Chondrocyte (in vitro differentiated cells): ENCODE measurements at regions not wholly inside any gene's neighbourhood (a gene's known extent, or its start where the extent isn't known, plus 50 kb on each side); places are given as distances from the start of the nearest gene placed in this dataset.

ENCODE experiments used
- DNase-seq: peaks from one replicate; pipeline ENCODE4 v3.0.0; 2021; ENCODE audit warnings: mixed read lengths, low spot score
- H3K27ac Mint-ChIP-seq: one replicate; pipeline ENCODE4 v1.8.0; 2021; ENCODE audit warnings: mild to moderate bottlenecking, moderate library complexity, mixed read lengths; ENCODE audit not compliant: unreplicated experiment
- H3K27me3 Mint-ChIP-seq: 2 replicates; pipeline ENCODE4 v1.8.0; 2021; ENCODE audit warnings: low read depth, mixed read lengths
- H3K36me3 Mint-ChIP-seq: 2 replicates; pipeline ENCODE4 v1.8.0; 2021; ENCODE audit warnings: low read depth, mixed read lengths
- H3K4me1 Mint-ChIP-seq: 2 replicates; pipeline ENCODE4 v1.8.0; 2021; ENCODE audit warnings: low read depth, mild to moderate bottlenecking, mixed read lengths
- H3K4me3 Mint-ChIP-seq: one replicate; pipeline ENCODE4 v1.8.0; 2021; ENCODE audit warnings: mild to moderate bottlenecking, moderate library complexity, mixed read lengths; ENCODE audit not compliant: unreplicated experiment
- H3K9me3 Mint-ChIP-seq: 2 replicates; pipeline ENCODE4 v1.8.0; 2021; ENCODE audit warnings: low read depth, mixed read lengths
- CTCF ChIP-seq: fragments of 200-600 bp; sonication (generic); IDR thresholded peaks from 2 replicates; pipeline ENCODE4 v1.5.0; 2021; ENCODE audit warnings: antibody characterized with exemption, mild to moderate bottlenecking, moderate library complexity

- Mint-ChIP-seq H3K27me3 (no peaks in the 10 kb centered on the region), H3K4me3 (no peak overlapping the region), H3K4me1 (no peaks in the 10 kb centered on the region), H3K9me3 (peaks cover 38% of the 10 kb centered on the region), H3K27ac (no peak overlapping the region), H3K36me3 (no peaks in the 10 kb centered on the region)
- peak; percentile 90 for DNase-seq
- no peak for TF ChIP-seq CTCF
Observed at GRCh38 chrX:66328950-66329596, 165.0 kb downstream of the HEPH start.

GRCh38 chrX:66360894-66361293 lies 196.8 kb downstream of the HEPH start:
- TF ChIP-seq CTCF: no peak
- DNase-seq: no peak
- Mint-ChIP-seq H3K36me3 (no peaks in the 10 kb centered on the region), H3K27me3 (no peaks in the 10 kb centered on the region), H3K9me3 (peaks cover 35% of the 10 kb centered on the region), H3K4me1 (no peaks in the 10 kb centered on the region), H3K4me3 (no peak overlapping the region), H3K27ac (no peak overlapping the region)

- H3K9me3 Mint-ChIP-seq: peaks cover 41% of the 10 kb centered on the region
- no peaks in the 10 kb centered on the region for H3K27me3 Mint-ChIP-seq
- no peaks in the 10 kb centered on the region for H3K4me1 Mint-ChIP-seq
- H3K27ac Mint-ChIP-seq: no peak overlapping the region
- no peak overlapping the region for H3K4me3 Mint-ChIP-seq
- DNase-seq: no peak
- TF ChIP-seq CTCF: no peak
- no peaks in the 10 kb centered on the region for H3K36me3 Mint-ChIP-seq
Observed at GRCh38 chrX:66384722-66385121, 220.7 kb downstream of the HEPH start.

GRCh38 chrX:66399273-66399672 lies 235.2 kb downstream of the HEPH start:
- no peaks in the 10 kb centered on the region for H3K36me3 Mint-ChIP-seq
- no peaks in the 10 kb centered on the region for H3K27me3 Mint-ChIP-seq
- H3K27ac Mint-ChIP-seq: no peak overlapping the region
- H3K4me1 Mint-ChIP-seq: no peaks in the 10 kb centered on the region
- H3K4me3 Mint-ChIP-seq: no peak overlapping the region
- no peak for DNase-seq
- peaks cover 42% of the 10 kb centered on the region for H3K9me3 Mint-ChIP-seq
- TF ChIP-seq CTCF: no peak

GRCh38 chrX:66402165-66402564 lies 236.7 kb downstream of the EDA2R start:
- Mint-ChIP-seq H3K4me3 (no peak overlapping the region), H3K36me3 (no peaks in the 10 kb centered on the region), H3K27me3 (no peaks in the 10 kb centered on the region), H3K4me1 (no peaks in the 10 kb centered on the region), H3K27ac (no peak overlapping the region), H3K9me3 (peaks cover 40% of the 10 kb centered on the region)
- DNase-seq: no peak
- no peak for TF ChIP-seq CTCF
